HCT116 (cell line): ENCODE measurements at regions not wholly inside any gene's neighbourhood (a gene's known extent, or its start where the extent isn't known, plus 50 kb on each side); places are given as distances from the start of the nearest gene placed in this dataset.

Experiments
- ATAC-seq: fragments of 200-7000 bp; cut with Tn5 transposase; 2 replicates; pipeline ENCODE4 v1.9.1; 2020; ENCODE audit warnings: mild to moderate bottlenecking, moderate library complexity
- BruUV-seq: library from RNA; stranded (reverse); fragments of 400-500 nt; replicated peaks from 2 replicates; lab custom pipeline; 2021; lab: Mats Ljungman, UMichigan
- CTCF ChIA-PET: fragments of 300-600 bp; sonication (Branson Sonifier 250); formaldehyde crosslinking; loops from one replicate; lab custom pipeline; 2021; ENCODE audit warnings: antibody characterized with exemption; lab: Charles Lee
- POLR2A ChIA-PET: fragments of 300-600, 350-600 bp; sonication (Branson Sonifier 250); formaldehyde crosslinking; loops from one replicate; lab custom pipeline; 2021; ENCODE audit warnings: antibody characterized with exemption; lab: Charles Lee
- RAD21 ChIA-PET, 2 experiments: fragments of 300-600 bp; sonication (Branson Sonifier 250); formaldehyde crosslinking; loops; one replicate each; lab custom pipeline; 2023; ENCODE audit warnings: low total read pairs in 2 of 2; ENCODE audit not compliant: uncharacterized antibody in 2 of 2, unreplicated experiment in 2 of 2, low non-redundant PET in 1 of 2; lab: Charles Lee
- DNase-seq: peaks from one replicate; pipeline ENCODE4 v3.0.0-alpha.2; 2010; ENCODE audit warnings: low read depth, low spot score
- H2AFZ ChIP-seq: fragments of 200-600 bp; shearing (Covaris generic), sonication (generic); 2 replicates; pipeline ENCODE4 v1.6.1; 2017; ENCODE audit warnings: low read depth, mixed run types, mixed read lengths, antibody characterized with exemption, low read length; ENCODE audit not compliant: poor library complexity, severe bottlenecking
- H3K27ac ChIP-seq: 2 replicates; pipeline ENCODE4 v1.5.1; 2012; ENCODE audit warnings: low read depth, low read length
- H3K27me3 ChIP-seq: fragments of 200-600 bp; sonication (generic); 2 replicates; pipeline ENCODE4 v1.6.1; 2016; ENCODE audit warnings: mixed run types, low read length, mixed read lengths; ENCODE audit not compliant: insufficient read depth
- H3K36me3 ChIP-seq, 2 experiments: fragments of 200-500 bp in 1 of 2; fragments of 200-600 bp in 1 of 2; sonication (Bioruptor generic) in 1 of 2; sonication (generic) in 1 of 2; 2 replicates each; pipeline versions ENCODE4 v1.5.1 to v1.6.1; 2014 to 2016; ENCODE audit warnings: low read length in 2 of 2, inconsistent platforms in 1 of 2, mixed read lengths in 1 of 2, mixed run types in 1 of 2; ENCODE audit not compliant: insufficient read depth in 2 of 2, control insufficient read depth in 1 of 2
- H3K4me1 ChIP-seq, 2 experiments: fragments of 200-600 bp in 1 of 2; sonication (generic) in 1 of 2; 2 replicates each; pipeline versions ENCODE4 v1.5.1 to v1.6.1; 2012 to 2017; ENCODE audit warnings: low read length in 2 of 2, inconsistent platforms in 1 of 2, mild to moderate bottlenecking in 1 of 2, mixed read lengths in 1 of 2, mixed run types in 1 of 2, moderate library complexity in 1 of 2; ENCODE audit not compliant: insufficient read depth in 2 of 2, control insufficient read depth in 1 of 2
- H3K4me2 ChIP-seq: fragments of 200-600 bp; sonication (generic); 2 replicates; pipeline ENCODE4 v1.6.1; 2017; ENCODE audit warnings: mixed run types, low read length, mixed read lengths
- H3K4me3 ChIP-seq, 2 experiments: fragments of 200-600 bp in 1 of 2; sonication (generic) in 1 of 2; replicated peaks in 1 of 2; 2 replicates each; pipeline ENCODE4 v1.5.1; 2011 to 2016; ENCODE audit warnings: low read length in 2 of 2, control low read depth in 1 of 2, low read depth in 1 of 2, mild to moderate bottlenecking in 1 of 2, mixed read lengths in 1 of 2, mixed run types in 1 of 2
- H3K79me2 ChIP-seq: fragments of 200-600 bp; sonication (generic); 2 replicates; pipeline ENCODE4 v1.6.1; 2017; ENCODE audit warnings: mild to moderate bottlenecking, mixed run types, low read length, moderate library complexity, mixed read lengths; ENCODE audit not compliant: insufficient read depth
- H3K9ac ChIP-seq: fragments of 200-600 bp; sonication (generic); 2 replicates; pipeline ENCODE4 v1.6.1; 2016; ENCODE audit warnings: low read length, mixed read lengths
- H3K9me2 ChIP-seq: fragments of 200-600 bp; sonication (generic), shearing (Covaris generic); 2 replicates; pipeline ENCODE4 v1.6.1; 2017; ENCODE audit warnings: mixed run types, mild to moderate bottlenecking, moderate library complexity; ENCODE audit not compliant: insufficient read depth
- H3K9me3 ChIP-seq, 2 experiments: fragments of 200-500 bp in 1 of 2; fragments of 200-600 bp in 1 of 2; sonication (Bioruptor generic) in 1 of 2; sonication (generic) in 1 of 2; 2 replicates each; pipeline ENCODE4 v1.6.1; 2014 to 2017; ENCODE audit warnings: low read length in 2 of 2, mixed read lengths in 2 of 2, inconsistent platforms in 1 of 2, low read depth in 1 of 2, mild to moderate bottlenecking in 1 of 2, mixed run types in 1 of 2, moderate library complexity in 1 of 2; ENCODE audit not compliant: control insufficient read depth in 1 of 2, insufficient read depth in 1 of 2
- H4K20me1 ChIP-seq: fragments of 200-600 bp; sonication (generic), shearing (Covaris generic); 2 replicates; pipeline ENCODE4 v1.6.1; 2017; ENCODE audit warnings: mixed run types, mild to moderate bottlenecking, moderate library complexity; ENCODE audit not compliant: insufficient read depth
- CEBPB ChIP-seq: IDR thresholded peaks from 2 replicates; pipeline ENCODE4 v1.6.1; 2012; ENCODE audit warnings: low read depth
- ELF1 ChIP-seq: IDR thresholded peaks from 2 replicates; pipeline ENCODE4 v1.6.1; 2012; ENCODE audit warnings: low read depth, borderline replicate concordance
- EZH2phosphoT487 ChIP-seq: fragments of 200-600 bp; IDR thresholded peaks from 2 replicates; pipeline ENCODE4 v1.6.1; 2018; ENCODE audit warnings: antibody characterized with exemption, borderline replicate concordance
- MAX ChIP-seq: IDR thresholded peaks from 2 replicates; pipeline ENCODE4 v1.6.1; 2012
- POLR2A ChIP-seq: IDR thresholded peaks from 2 replicates; pipeline ENCODE4 v1.7.0; 2011; ENCODE audit warnings: borderline replicate concordance; ENCODE audit not compliant: insufficient read depth, insufficient read length; ENCODE audit errors: extremely low read depth
- POLR2AphosphoS5 ChIP-seq: IDR thresholded peaks from 2 replicates; pipeline ENCODE4 v1.6.1; 2011; ENCODE audit warnings: mild to moderate bottlenecking, low read depth, low read length, moderate library complexity
- SIN3A ChIP-seq: IDR thresholded peaks from 2 replicates; pipeline ENCODE4 v1.6.1; 2012; ENCODE audit warnings: low read depth
- TCF7L2 ChIP-seq: IDR thresholded peaks from 2 replicates; pipeline ENCODE4 v1.7.0; 2011; ENCODE audit warnings: borderline replicate concordance, inconsistent platforms; ENCODE audit not compliant: insufficient read depth, insufficient read length; ENCODE audit errors: extremely low read depth
- YY1 ChIP-seq: IDR thresholded peaks from 2 replicates; pipeline ENCODE4 v1.6.1; 2011; ENCODE audit warnings: low read length, low read depth, moderate library complexity, mild to moderate bottlenecking; ENCODE audit not compliant: insufficient replicate concordance; ENCODE audit errors: extremely low read depth
- ZNF274 ChIP-seq: fragments of 200-500 bp; sonication (Bioruptor generic); IDR thresholded peaks from 2 replicates; pipeline ENCODE4 v1.6.1; 2014; ENCODE audit warnings: mild to moderate bottlenecking, low read depth, low read length, inconsistent platforms
- intact Hi-C: fragments of 100-400 bp; cut with micrococcal nuclease; formaldehyde crosslinking; loops from 2 replicates; pipeline ENCODE4 v1.10.0; 2022
- TF ChIP-seq, protein P1 (sequence below): IDR thresholded peaks from 2 replicates; pipeline ENCODE4 v1.6.1; 2012

DNA sequence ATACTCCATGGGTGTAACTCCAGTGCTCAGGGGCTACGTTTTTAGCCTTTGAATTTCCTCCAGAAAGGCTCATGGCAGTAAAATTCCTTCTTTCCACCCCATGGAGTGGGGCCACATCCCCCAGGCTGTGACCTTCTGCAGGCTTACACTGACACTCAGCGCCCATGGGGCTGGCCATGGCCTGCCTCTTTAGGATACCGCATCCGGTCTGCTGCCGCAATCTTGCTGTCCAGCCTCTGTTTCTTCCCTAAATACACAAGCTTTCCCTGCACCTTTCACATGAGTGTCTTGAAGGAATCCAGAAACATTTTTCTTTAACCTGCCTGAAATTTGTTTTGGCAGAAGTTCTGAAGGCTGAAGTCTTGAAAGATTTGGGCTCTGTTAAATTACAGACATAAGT is 170.5 kb downstream of the NTMT2 start (continued):
- TF ChIP-seq, protein P1, sequence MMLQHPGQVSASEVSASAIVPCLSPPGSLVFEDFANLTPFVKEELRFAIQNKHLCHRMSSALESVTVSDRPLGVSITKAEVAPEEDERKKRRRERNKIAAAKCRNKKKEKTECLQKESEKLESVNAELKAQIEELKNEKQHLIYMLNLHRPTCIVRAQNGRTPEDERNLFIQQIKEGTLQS, result no peak
- TF ChIP-seq CEBPB, result no peak
- no peak for TF ChIP-seq EZH2phosphoT487
- TF ChIP-seq MAX, result no peak
- no peak for TF ChIP-seq SIN3A
- TF ChIP-seq ELF1, result no peak

- no TSS peak for BruUV-seq
- Histone ChIP-seq H3K9me2 (no peaks in the 10 kb centered on the region), H3K9ac (no peak overlapping the region), H4K20me1 (no peaks in the 10 kb centered on the region), H2AFZ (no peak overlapping the region), H3K27me3 (no peaks in the 10 kb centered on the region), H3K9me3 (no peaks in the 10 kb centered on the region), H3K4me1 (no peaks in the 10 kb centered on the region), H3K36me3 (no peaks in the 10 kb centered on the region), H3K27ac (no peak overlapping the region), H3K4me2 (no peak overlapping the region), H3K79me2 (no peaks in the 10 kb centered on the region), H3K4me3 (no peak overlapping the region)
- ATAC-seq (no peak), DNase-seq (no peak)
- RAD21 ChIA-PET, result no interaction called here
- intact Hi-C loops, result no loop called here
- POLR2A ChIA-PET, result no interaction called here
- CTCF ChIA-PET, result no interaction called here
- TF ChIP-seq CEBPB (no peak), TCF7L2 (no peak)
These were observed 172.4 kb downstream of the NTMT2 start for GRCh38 chr1:170318141-170318540.

GRCh38 chr1:170318736-170319135 is 173.0 kb downstream of the NTMT2 start:
- H3K9ac ChIP-seq, result no peak overlapping the region
- no peaks in the 10 kb centered on the region for H3K9me3 ChIP-seq
- no peak for ATAC-seq
- H4K20me1 ChIP-seq, result no peaks in the 10 kb centered on the region
- no TSS peak for BruUV-seq
- RAD21 ChIA-PET, result no interaction called here
- TF ChIP-seq EZH2phosphoT487 (no peak), POLR2A (no peak), TCF7L2 (no peak), ZNF274 (no peak), POLR2AphosphoS5 (no peak), YY1 (no peak), ELF1 (no peak), MAX (no peak)
- CTCF ChIA-PET, result interaction anchor here (0.6 kb wide), 1 partner anchor 446 kb away, joined by 3 read pairs; no protein-coding TSS in a partner anchor
- no peak overlapping the region for H3K4me3 ChIP-seq
- intact Hi-C loops, result no loop called here
- H2AFZ ChIP-seq, result no peak overlapping the region
- no peaks in the 10 kb centered on the region for H3K79me2 ChIP-seq
- no peaks in the 10 kb centered on the region for H3K9me2 ChIP-seq
- H3K27me3 ChIP-seq, result no peaks in the 10 kb centered on the region
- H3K36me3 ChIP-seq, result no peaks in the 10 kb centered on the region
- H3K4me1 ChIP-seq, result no peaks in the 10 kb centered on the region
- no peak for DNase-seq
- H3K27ac ChIP-seq, result no peak overlapping the region
- POLR2A ChIA-PET, result no interaction called here
- H3K4me2 ChIP-seq, result no peak overlapping the region
